ENCODE measurements at regions not wholly inside any gene's neighbourhood (a gene's known extent, or its start where the extent isn't known, plus 50 kb on each side); places are given as distances from the start of the nearest gene placed in this dataset.

- no peak for TF ChIP-seq POLR2AphosphoS5 (IDR thresholded peaks at IDR 0.05; ENCODE audit: low read depth, low read length)
- no peak for TF ChIP-seq POLR2A (IDR thresholded peaks at IDR 0.05; ENCODE audit: low read depth, low read length)
These were observed 299.4 kb downstream of the OXSM start for GRCh38 chr3:26089249-26089648.

All from GM12891 (cell line).